Cerebellar cortex (tissue), 1 donor: ENCODE measurements at regions not wholly inside any gene's neighbourhood (a gene's known extent, or its start where the extent isn't known, plus 50 kb on each side); places are given as distances from the start of the nearest gene placed in this dataset.
"Not testable (repeated sequence)": the region's sequence is repeated elsewhere in the genome, so short reads cannot be mapped to it uniquely, and the experiment has no call there.

ENCODE experiments used
- DNase-seq: peaks from one replicate; pipeline ENCODE4 v3.0.0-alpha.2; 2015; ENCODE audit warnings: low spot score

GRCh38 chr2:198913394-198914152 lies 544.2 kb downstream of the SATB2 start:
- DNase-seq, result no peak

- DNase-seq, result no peak
These were observed 548.0 kb downstream of the SATB2 start for GRCh38 chr2:198909525-198910267.

- DNase-seq, result no peak
These were observed 551.7 kb downstream of the SATB2 start for GRCh38 chr2:198905881-198906612.

- DNase-seq, result no peak
These were observed 555.8 kb downstream of the SATB2 start for GRCh38 chr2:198901894-198902293.

GRCh38 chr2:198900141-198900540 lies 557.6 kb downstream of the SATB2 start:
- no peak for DNase-seq

GRCh38 chr2:198890490-198890889 lies 567.2 kb downstream of the SATB2 start:
- DNase-seq, result no peak

GRCh38 chr2:198883604-198884003 lies 574.1 kb downstream of the SATB2 start:
- DNase-seq, result no peak

GRCh38 chr2:198880986-198881385 lies 576.8 kb downstream of the SATB2 start:
- DNase-seq, result no peak

GRCh38 chr2:198880421-198880820 lies 577.3 kb downstream of the SATB2 start:
- DNase-seq, result no peak

- DNase-seq, result no peak
These were observed 583.3 kb downstream of the SATB2 start for GRCh38 chr2:198874472-198874858.

GRCh38 chr2:198873503-198874471 lies 584.0 kb downstream of the SATB2 start:
- no peak for DNase-seq

- DNase-seq, result no peak
These were observed 594.1 kb downstream of the SATB2 start for GRCh38 chr2:198863655-198864054.

- no peak for DNase-seq
These were observed 596.7 kb downstream of the SATB2 start for GRCh38 chr2:198861080-198861479.

GRCh38 chr2:198857246-198857645 lies 600.5 kb downstream of the SATB2 start:
- no peak for DNase-seq

- not testable (repeated sequence) for DNase-seq
These were observed 602.0 kb downstream of the SATB2 start for GRCh38 chr2:198855746-198856145.

- DNase-seq, result no peak
These were observed 605.5 kb downstream of the SATB2 start for GRCh38 chr2:198852248-198852647.

GRCh38 chr2:198825534-198825933 lies 632.2 kb downstream of the SATB2 start:
- DNase-seq, result no peak

- DNase-seq, result no peak
These were observed 640.2 kb downstream of the SATB2 start for GRCh38 chr2:198817536-198817935.

- no peak for DNase-seq
These were observed 642.1 kb downstream of the SATB2 start for GRCh38 chr2:198815626-198816025.

GRCh38 chr2:198811198-198811597 lies 646.5 kb downstream of the SATB2 start:
- DNase-seq, result no peak

- no peak for DNase-seq
These were observed 647.8 kb downstream of the SATB2 start for GRCh38 chr2:198809976-198810375.

GRCh38 chr2:198807131-198807530 lies 650.6 kb downstream of the SATB2 start:
- no peak for DNase-seq
